K562 (cell line): ENCODE measurements at regions not wholly inside any gene's neighbourhood (a gene's known extent, or its start where the extent isn't known, plus 50 kb on each side); places are given as distances from the start of the nearest gene placed in this dataset.

ENCODE experiments used
- ATAC-seq: fragments of 200-7000 bp; cut with Tn5 transposase; 3 replicates; pipeline ENCODE4 v1.9.1; 2020; ENCODE audit warnings: moderate library complexity
- BruUV-seq: library from RNA; stranded (reverse); fragments of 400-500 nt; replicated peaks from 2 replicates; lab custom pipeline; 2021; lab: Mats Ljungman, UMichigan
- CTCF ChIA-PET: fragments of 300-600 bp; formaldehyde crosslinking; extraction: SDS; loops from one replicate; lab custom pipeline; 2021; ENCODE audit warnings: low intra/inter-chr PET ratio; lab: Yijun Ruan, JAX
- POLR2A ChIA-PET: fragments of 300-600, 350-650 bp; sonication (Branson Sonifier 250); formaldehyde crosslinking; extraction: SDS; loops from one replicate; lab custom pipeline; 2021; ENCODE audit warnings: antibody characterized with exemption, inconsistent platforms; lab: Yijun Ruan, JAX
- DNase-seq, 4 experiments: peaks; one replicate each; pipeline versions ENCODE4 v3.0.0 to v3.0.0-alpha.2; 2011 to 2018; ENCODE audit warnings: low spot score in 3 of 4, mixed read lengths in 3 of 4; ENCODE audit errors: extremely low read depth in 1 of 4
- FAIRE-seq: peaks from 2 replicates; lab custom pipeline; 2011; peaks lifted over from hg19 to GRCh38; lab: Jason Lieb, UNC
- H2AFZ ChIP-seq: 2 replicates; pipeline ENCODE4 v1.6.0; 2011; ENCODE audit warnings: low read depth, low read length, control low read depth, inconsistent platforms
- H3K27ac ChIP-seq: fragments of 200-600 bp; 3 replicates; pipeline ENCODE4 v1.8.0; 2011; ENCODE audit warnings: low read depth, mild to moderate bottlenecking, control low read depth, inconsistent platforms, low read length, moderate library complexity, mixed read lengths; ENCODE audit errors: extremely low read depth
- H3K27me3 ChIP-seq, 2 experiments: fragments of 300-600 bp in 1 of 2; 2 replicates in 1 of 2; 3 replicates in 1 of 2; pipeline versions ENCODE4 v1.6.0 to v1.8.0; 2011; ENCODE audit warnings: inconsistent platforms in 2 of 2, low read length in 2 of 2, mild to moderate bottlenecking in 1 of 2, mixed read lengths in 1 of 2, moderate library complexity in 1 of 2; ENCODE audit not compliant: control insufficient read depth in 2 of 2, insufficient read depth in 2 of 2
- H3K36me3 ChIP-seq: fragments of 300-600 bp; 3 replicates; pipeline ENCODE4 v1.8.0; 2011; ENCODE audit warnings: mild to moderate bottlenecking, low read length, inconsistent platforms; ENCODE audit not compliant: control insufficient read depth, insufficient read depth
- H3K4me1 ChIP-seq, 2 experiments: fragments of 200-600 bp in 1 of 2; replicated peaks in 1 of 2; 2 replicates in 1 of 2; 3 replicates in 1 of 2; pipeline versions ENCODE4 v1.5.1 to v1.8.0; 2011; ENCODE audit warnings: inconsistent platforms in 2 of 2, low read length in 2 of 2, mild to moderate bottlenecking in 1 of 2, mixed read lengths in 1 of 2, moderate library complexity in 1 of 2; ENCODE audit not compliant: control insufficient read depth in 2 of 2, insufficient read depth in 2 of 2
- H3K4me2 ChIP-seq: 2 replicates; pipeline ENCODE4 v1.6.1; 2011; ENCODE audit warnings: low read length, control low read depth, inconsistent platforms, mixed read lengths; ENCODE audit not compliant: insufficient read depth
- H3K4me3 ChIP-seq: fragments of 200-600 bp; sonication (generic), shearing (Covaris generic); 2 replicates; pipeline ENCODE4 v1.5.1; 2016; ENCODE audit warnings: control low read depth, inconsistent platforms
- H3K79me2 ChIP-seq: fragments of 200-600 bp; 3 replicates; pipeline ENCODE4 v1.8.0; 2011; ENCODE audit warnings: low read length, inconsistent platforms; ENCODE audit not compliant: control insufficient read depth, insufficient read depth
- H3K9ac ChIP-seq, 2 experiments: 2 replicates each; pipeline versions ENCODE4 v1.6.0 to v1.6.1; 2011; ENCODE audit warnings: low read depth in 2 of 2, low read length in 2 of 2, control low read depth in 1 of 2, inconsistent platforms in 1 of 2, mild to moderate bottlenecking in 1 of 2, mixed read lengths in 1 of 2; ENCODE audit not compliant: insufficient read depth in 1 of 2
- H3K9me1 ChIP-seq: one replicate; pipeline ENCODE4 v1.6.0; 2011; ENCODE audit warnings: inconsistent platforms, mild to moderate bottlenecking, low read length, moderate library complexity; ENCODE audit not compliant: control insufficient read depth, insufficient read depth
- H3K9me3 ChIP-seq: replicated peaks from 2 replicates; pipeline ENCODE4 v1.5.1; 2011; ENCODE audit warnings: low read depth, low read length, inconsistent platforms; ENCODE audit not compliant: control insufficient read depth, insufficient read depth
- H4K20me1 ChIP-seq: replicated peaks from 2 replicates; pipeline ENCODE4 v1.6.1; 2011; ENCODE audit warnings: low read length, inconsistent platforms, mixed read lengths; ENCODE audit not compliant: control insufficient read depth, insufficient read depth
- DEAF1 ChIP-seq: fragments of 450-650 bp; formaldehyde crosslinking; IDR thresholded peaks from 2 replicates; pipeline ENCODE4 v1.4.0; 2020; ENCODE audit warnings: mild to moderate bottlenecking, moderate library complexity
- MNT ChIP-seq, 2 experiments: fragments of 450-650 bp; conservative IDR thresholded peaks; 2 replicates each; pipeline ENCODE4 v1.6.1; 2017; ENCODE audit warnings: mild to moderate bottlenecking in 2 of 2, moderate library complexity in 2 of 2
- PHTF2 ChIP-seq: fragments of 250-450 bp; sonication (Bioruptor Pico); IDR thresholded peaks from 2 replicates; pipeline ENCODE4 v1.5.0; 2021; ENCODE audit warnings: mild to moderate bottlenecking
- SFPQ ChIP-seq: fragments of 200-400 bp; formaldehyde crosslinking; IDR thresholded peaks from 2 replicates; pipeline ENCODE4 v1.6.1; 2017; ENCODE audit warnings: mild to moderate bottlenecking, low read depth, low read length, moderate library complexity
- ZBTB11 ChIP-seq, 3 experiments: fragments of 200-800 bp in 1 of 3; fragments of 250-450 bp in 1 of 3; fragments of 450-650 bp in 1 of 3; sonication (Bioruptor Pico) in 1 of 3; sonication (Bioruptor generic) in 1 of 3; formaldehyde crosslinking in 1 of 3; IDR thresholded peaks; 2 replicates each; pipeline versions ENCODE4 v1.6.1 to v1.8.0; 2016 to 2022; ENCODE audit warnings: mild to moderate bottlenecking in 2 of 3, missing genetic modification characterization in 2 of 3, missing compliant biosample characterization in 1 of 3, moderate library complexity in 1 of 3
- ZHX1 ChIP-seq: fragments of 150-350 bp; conservative IDR thresholded peaks from 2 replicates; pipeline ENCODE4 v1.6.1; 2014; ENCODE audit warnings: low read length
- ZNF140 ChIP-seq: fragments of 250-450 bp; sonication (Bioruptor Pico); IDR thresholded peaks from 2 replicates; pipeline ENCODE4 v1.8.0; 2021; ENCODE audit warnings: moderate library complexity, mild to moderate bottlenecking, inconsistent platforms
- ZNF324 ChIP-seq: fragments of 250-450 bp; sonication (Bioruptor Pico); IDR thresholded peaks from 2 replicates; pipeline ENCODE4 v1.4.0; 2020; ENCODE audit warnings: mild to moderate bottlenecking
- WGBS: fragments of 100-300 bp; shearing (Covaris generic); methylation state at CpG from one replicate; pipeline ENCODE4 v1.1.6; 2016; ENCODE audit warnings: low coverage, mixed read lengths; ENCODE audit not compliant: insufficient coverage; ENCODE audit errors: missing lambda C conversion rate; 5-methylcytosine and 5-hydroxymethylcytosine counted together
- in situ Hi-C: fragments of 300-500 bp; cut with MboI; formaldehyde crosslinking; loops from 4 replicates; pipeline ENCODE4 v1.15.0; 2018; ENCODE audit warnings: inconsistent platforms, mixed read lengths
- intact Hi-C: fragments of 100-400 bp; cut with micrococcal nuclease; formaldehyde crosslinking; loops from 2 replicates; pipeline ENCODE4 v1.14.2; 2022

GRCh38 chr6:169918239-169918953, 167.0 kb downstream of the ERMARD start:
- intact Hi-C loops (no loop called here), in situ Hi-C loops (no loop called here)
- Histone ChIP-seq H3K9me1 (no peaks in the 10 kb centered on the region), H3K4me1 (peaks cover 0 to 13% of the 10 kb centered on the region in 2 experiments; a peak in 3 of 5 replicates), H3K79me2 (no peaks in the 10 kb centered on the region), H3K4me2 (no peak overlapping the region), H4K20me1 (no peaks in the 10 kb centered on the region), H3K36me3 (no peaks in the 10 kb centered on the region), H2AFZ (no peak overlapping the region), H3K9ac (no peak overlapping the region), H3K27ac (no peak overlapping the region), H3K4me3 (no peak overlapping the region), H3K9me3 (peaks cover 9% of the 10 kb centered on the region), H3K27me3 (peaks cover 0 to 36% of the 10 kb centered on the region in 2 experiments; a peak in 4 of 5 replicates)
- ATAC-seq (no peak), FAIRE-seq (no peak), DNase-seq (no peak)
- 6% methylated on average over 21 of the region's 21 CpGs for WGBS
- CTCF ChIA-PET = no interaction called here
- POLR2A ChIA-PET = interaction anchor here (0.6 kb wide), 1 partner anchor 88 kb away, joined by 3 read pairs; no protein-coding TSS in a partner anchor
- BruUV-seq = no TSS peak
- TF ChIP-seq ZNF324 (CRISPR knock-in tag) = no peak
- TF ChIP-seq DEAF1 (CRISPR knock-in tag) = no peak
- TF ChIP-seq PHTF2 = no peak
- no peak for TF ChIP-seq SFPQ
- TF ChIP-seq ZNF140 = no peak
- TF ChIP-seq ZBTB11 (CRISPR knock-in tag; IDR thresholded peaks at IDR 0.05) = no peak
- TF ChIP-seq MNT (conservative IDR thresholded peaks at IDR 0.05) = no peak
- no peak for TF ChIP-seq ZHX1
